ENCODE measurements at regions not wholly inside any gene's neighbourhood (a gene's known extent, or its start where the extent isn't known, plus 50 kb on each side); places are given as distances from the start of the nearest gene placed in this dataset.

DNA sequence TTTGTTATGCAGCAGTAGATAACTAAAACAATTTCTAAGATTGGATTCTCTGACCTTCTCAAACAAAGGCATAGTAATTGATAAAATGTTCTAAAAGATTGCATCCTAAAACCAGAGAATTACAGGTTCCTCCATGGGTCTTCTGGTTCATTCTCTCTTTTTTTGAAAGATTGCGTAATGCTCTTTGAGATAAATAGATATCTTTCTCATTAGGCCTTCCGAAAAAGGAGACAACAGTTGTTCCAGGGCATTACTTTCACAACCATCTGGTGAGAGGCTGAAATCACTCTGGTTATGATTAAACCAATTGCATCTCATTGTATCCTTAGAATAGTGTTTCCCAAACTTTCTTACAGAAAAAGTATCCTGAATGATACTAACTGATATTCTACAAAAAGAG, 174.7 kb upstream of the NREP start:
- TF ChIP-seq, protein P1, sequence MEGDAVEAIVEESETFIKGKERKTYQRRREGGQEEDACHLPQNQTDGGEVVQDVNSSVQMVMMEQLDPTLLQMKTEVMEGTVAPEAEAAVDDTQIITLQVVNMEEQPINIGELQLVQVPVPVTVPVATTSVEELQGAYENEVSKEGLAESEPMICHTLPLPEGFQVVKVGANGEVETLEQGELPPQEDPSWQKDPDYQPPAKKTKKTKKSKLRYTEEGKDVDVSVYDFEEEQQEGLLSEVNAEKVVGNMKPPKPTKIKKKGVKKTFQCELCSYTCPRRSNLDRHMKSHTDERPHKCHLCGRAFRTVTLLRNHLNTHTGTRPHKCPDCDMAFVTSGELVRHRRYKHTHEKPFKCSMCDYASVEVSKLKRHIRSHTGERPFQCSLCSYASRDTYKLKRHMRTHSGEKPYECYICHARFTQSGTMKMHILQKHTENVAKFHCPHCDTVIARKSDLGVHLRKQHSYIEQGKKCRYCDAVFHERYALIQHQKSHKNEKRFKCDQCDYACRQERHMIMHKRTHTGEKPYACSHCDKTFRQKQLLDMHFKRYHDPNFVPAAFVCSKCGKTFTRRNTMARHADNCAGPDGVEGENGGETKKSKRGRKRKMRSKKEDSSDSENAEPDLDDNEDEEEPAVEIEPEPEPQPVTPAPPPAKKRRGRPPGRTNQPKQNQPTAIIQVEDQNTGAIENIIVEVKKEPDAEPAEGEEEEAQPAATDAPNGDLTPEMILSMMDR (IDR thresholded peaks at IDR 0.05; ENCODE audit: low read depth, low read length), result no peak
- DNase-seq (ENCODE audit: extremely low read depth, low read depth), result no peak

DNA sequence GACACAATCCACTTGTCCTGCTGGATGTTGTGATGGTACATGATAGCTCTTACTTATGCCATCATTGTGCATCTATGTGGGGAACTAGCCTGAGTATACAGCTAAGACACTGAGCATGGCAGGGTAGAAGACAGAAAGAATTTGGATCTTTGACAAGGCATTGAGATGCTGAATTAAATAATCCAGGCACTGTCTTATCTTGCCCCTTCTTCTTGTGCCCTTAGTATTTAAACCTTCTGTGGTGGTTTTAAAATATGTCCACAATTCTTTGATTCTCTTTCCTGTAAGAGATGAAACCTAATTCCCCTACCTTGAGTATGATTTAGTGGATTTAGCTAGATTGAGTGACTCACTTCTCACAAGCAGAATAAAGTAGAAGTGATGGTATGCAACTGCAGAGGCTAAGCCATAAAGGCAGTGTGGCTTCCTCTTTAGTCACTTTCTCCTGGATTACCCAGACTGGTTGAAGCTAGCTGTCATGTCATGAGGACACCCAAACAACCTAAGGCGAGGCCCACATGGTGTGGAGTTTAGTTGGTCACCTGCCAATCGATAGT, 174.0 kb upstream of the NREP start:
- no peak for DNase-seq (ENCODE audit: extremely low read depth, low read depth)
- TF ChIP-seq, protein P1 (IDR thresholded peaks at IDR 0.05; ENCODE audit: low read depth, low read length), result no peak

DNA sequence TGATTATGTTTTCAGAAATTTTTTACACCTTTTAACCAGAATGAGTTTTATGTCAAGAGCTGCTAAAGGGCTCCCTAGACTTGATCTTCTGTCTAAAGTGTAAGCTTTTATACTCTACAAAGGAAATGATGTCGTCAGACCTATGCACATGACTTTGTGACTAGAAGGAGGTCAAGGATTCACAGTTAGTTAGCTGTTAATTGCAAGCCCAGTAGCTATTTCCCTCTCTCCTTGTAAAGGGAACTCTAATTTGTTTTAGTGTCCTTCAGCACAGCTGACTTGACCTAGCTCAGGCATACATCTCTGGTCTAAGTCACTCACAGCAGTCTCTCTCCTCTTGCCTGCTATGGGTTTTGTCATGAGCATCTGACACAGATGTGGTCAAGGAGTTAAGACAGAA, 173.5 kb upstream of the NREP start:
- no peak for DNase-seq (ENCODE audit: extremely low read depth, low read depth)
- TF ChIP-seq, protein P1 (IDR thresholded peaks at IDR 0.05; ENCODE audit: low read depth, low read length), result no peak

DNA sequence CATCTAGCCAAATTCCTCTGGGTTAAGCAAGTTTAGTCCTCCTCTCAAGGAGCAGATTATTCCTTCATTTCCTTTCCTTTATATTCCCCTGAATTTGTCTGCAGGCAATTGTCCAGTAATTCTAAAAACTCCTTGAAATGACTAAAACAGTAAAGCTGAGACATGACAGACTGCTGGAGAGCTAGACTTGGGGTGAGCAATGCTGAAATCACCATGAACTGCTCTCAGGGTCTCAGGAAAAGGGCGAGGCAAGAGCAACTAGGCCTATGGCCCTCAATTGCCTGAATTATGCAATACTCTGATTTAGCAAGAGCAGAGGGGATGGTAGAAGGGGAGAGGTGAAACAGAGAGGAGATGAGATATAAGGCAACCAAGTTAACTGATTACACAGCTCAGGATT, 172.9 kb upstream of the NREP start:
- DNase-seq (ENCODE audit: extremely low read depth, low read depth), result peak; percentile 62
- TF ChIP-seq, protein P1 (IDR thresholded peaks at IDR 0.05; ENCODE audit: low read depth, low read length), result no peak

DNA sequence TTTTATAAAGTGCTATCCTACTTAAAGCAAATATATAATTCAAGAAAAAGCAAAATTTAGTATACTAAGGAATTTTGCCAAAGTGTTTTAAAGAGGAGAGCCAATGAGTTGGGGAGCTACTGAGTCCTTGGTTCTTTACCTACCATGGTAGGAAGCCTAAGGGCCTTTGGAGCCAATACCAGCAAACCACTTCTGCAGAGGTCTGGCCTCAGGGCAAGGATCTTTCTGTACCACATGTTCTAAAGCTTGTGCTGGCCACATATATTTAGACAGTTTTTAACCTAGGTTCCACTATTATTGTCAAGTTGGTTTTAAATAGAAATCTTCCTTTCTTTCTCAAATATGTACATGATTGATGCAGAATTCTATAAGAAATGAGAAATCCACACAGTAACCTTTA, 172.3 kb upstream of the NREP start:
- TF ChIP-seq, protein P1 (IDR thresholded peaks at IDR 0.05; ENCODE audit: low read depth, low read length), result no peak
- no peak for DNase-seq (ENCODE audit: extremely low read depth, low read depth)

DNA sequence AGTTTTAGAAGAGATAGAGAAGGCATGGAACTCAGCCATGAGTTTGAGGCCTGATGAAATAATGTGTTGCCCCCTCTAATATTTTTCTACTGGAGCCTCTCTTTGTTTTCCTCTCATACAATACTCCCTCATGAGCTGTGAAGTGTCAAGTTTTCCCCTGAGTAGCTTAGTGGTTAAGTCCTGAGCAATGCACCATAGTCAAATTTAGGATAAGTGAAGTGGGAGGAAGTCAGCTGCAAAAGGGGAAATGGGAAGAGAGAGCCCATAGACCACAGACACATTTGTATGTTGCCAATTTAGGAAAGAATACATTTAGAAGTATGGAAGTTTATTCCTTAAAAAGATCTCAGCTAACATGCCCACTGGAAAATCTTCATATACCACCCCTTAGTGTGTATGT, 171.5 kb upstream of the NREP start:
- no peak for DNase-seq (ENCODE audit: extremely low read depth, low read depth)
- TF ChIP-seq, protein P1 (IDR thresholded peaks at IDR 0.05; ENCODE audit: low read depth, low read length), result no peak

DNA sequence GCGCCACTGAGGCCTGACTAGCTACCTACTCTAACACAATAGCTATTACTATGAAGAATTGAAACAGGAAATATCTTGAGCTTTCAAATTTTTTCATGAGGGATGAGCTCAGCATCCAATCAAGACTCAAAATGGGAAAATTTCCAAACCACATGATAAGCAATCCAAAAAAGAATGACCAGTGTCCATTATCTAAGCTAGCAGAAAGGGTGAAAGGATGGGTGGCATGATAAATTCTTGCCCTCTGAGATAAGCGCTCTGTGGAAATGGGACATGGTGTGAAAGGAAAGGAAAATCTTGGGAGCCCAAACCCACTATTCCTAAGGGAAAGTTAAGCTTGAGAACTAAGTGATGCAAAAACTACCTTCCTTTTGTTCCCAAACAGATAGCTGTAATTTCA, 170.2 kb upstream of the NREP start:
- no peak for DNase-seq (ENCODE audit: extremely low read depth, low read depth)

More for the DNA sequence above, 170.2 kb upstream of the NREP start:
- TF ChIP-seq, protein P1 (IDR thresholded peaks at IDR 0.05; ENCODE audit: low read depth, low read length), result no peak
